ENCODE measurements at regions not wholly inside any gene's neighbourhood (a gene's known extent, or its start where the extent isn't known, plus 50 kb on each side); places are given as distances from the start of the nearest gene placed in this dataset.

GRCh38 chr12:65631621-65632111 is 192.6 kb upstream of the HMGA2 start:
- ChIA-PET CTCF (ENCODE audit: low intra/inter-chr PET ratio) (no interaction called here), POLR2A (no interaction called here)
- H4K20me1 ChIP-seq (replicated peaks; ENCODE audit: control insufficient read depth, insufficient read depth, low read length) = no peaks in the 10 kb centered on the region
- peak; percentile 75 for TF ChIP-seq FOSL1 (tag; conservative IDR thresholded peaks at IDR 0.05)
- no peak for TF ChIP-seq RB1 (IDR thresholded peaks at IDR 0.05; ENCODE audit: low read depth)
- TF ChIP-seq JUND (IDR thresholded peaks at IDR 0.05; ENCODE audit: borderline replicate concordance, low read depth, low read length) = peak; percentile 23; the same call in 1 of the 2 replicates
- peak; percentile 38; the same call in 1 of the 3 replicates for TF ChIP-seq JUND (tag; IDR thresholded peaks at IDR 0.05; ENCODE audit: borderline replicate concordance, low read depth, low read length)
- no peak for TF ChIP-seq ZNF583 (CRISPR knock-in tag; IDR thresholded peaks at IDR 0.05)
- no peak for TF ChIP-seq ZNF609 (CRISPR knock-in tag; IDR thresholded peaks at IDR 0.05; ENCODE audit: borderline replicate concordance)
- TF ChIP-seq ZFP30 (CRISPR knock-in tag; IDR thresholded peaks at IDR 0.05; ENCODE audit: borderline replicate concordance) = no peak
- peak; percentile 62; the same call in 1 of the 2 replicates for TF ChIP-seq ATF3 (IDR thresholded peaks at IDR 0.05)
- TF ChIP-seq ATF3 (CRISPR knock-in tag; conservative IDR thresholded peaks at IDR 0.05) = no peak
- no peak for TF ChIP-seq RNF2 (IDR thresholded peaks at IDR 0.05)
- TF ChIP-seq PRPF4 (IDR thresholded peaks at IDR 0.05; ENCODE audit: insufficient read depth, low read depth, low read length, poor library complexity, severe bottlenecking) = no peak
- intact Hi-C loops (cut with micrococcal nuclease) = no loop called here
- no peak overlapping the region for H3K4me3 ChIP-seq
- H3K27ac ChIP-seq (ENCODE audit: extremely low read depth, low read depth, low read length) = no peak overlapping the region
- H3K9me3 ChIP-seq (replicated peaks; ENCODE audit: control insufficient read depth, insufficient read depth, low read depth, low read length) = no peaks in the 10 kb centered on the region
- DNase-seq (ENCODE audit: extremely low read depth in 1 of 4, low spot score in 3 of 4) (no peak), FAIRE-seq (peak; percentile 77), ATAC-seq (no peak)
- no peak overlapping the region for H3K4me2 ChIP-seq (ENCODE audit: insufficient read depth, low read length)
- H3K9ac ChIP-seq (ENCODE audit: insufficient read depth in 1 of 2, low read depth in 2 of 2, low read length in 2 of 2) = no peak overlapping the region
- no peaks in the 10 kb centered on the region for H3K36me3 ChIP-seq (ENCODE audit: control insufficient read depth, insufficient read depth, low read length)
- H2AFZ ChIP-seq (ENCODE audit: low read depth, low read length) = no peak overlapping the region
- no peaks in the 10 kb centered on the region for H3K9me1 ChIP-seq (ENCODE audit: control insufficient read depth, insufficient read depth, low read length)
- 12% methylated on average over 8 of the region's 8 CpGs for WGBS (ENCODE audit: insufficient coverage, low coverage, missing lambda C conversion rate)
- H3K27me3 ChIP-seq (ENCODE audit: control insufficient read depth in 2 of 2, insufficient read depth in 2 of 2, low read length in 2 of 2) = no peaks in the 10 kb centered on the region; a peak in 1 of 5 replicates
- BruUV-seq (replicated peaks) = no TSS peak
- no peaks in the 10 kb centered on the region for H3K79me2 ChIP-seq (ENCODE audit: control insufficient read depth, insufficient read depth, low read length)
- in situ Hi-C loops (cut with MboI) = no loop called here
- no peaks in the 10 kb centered on the region; a peak in 1 of 5 replicates for H3K4me1 ChIP-seq (replicated peaks in 1 of 2; ENCODE audit: control insufficient read depth in 2 of 2, insufficient read depth in 2 of 2, low read length in 2 of 2)
